Loucy (cell line): ENCODE measurements at regions not wholly inside any gene's neighbourhood (a gene's known extent, or its start where the extent isn't known, plus 50 kb on each side); places are given as distances from the start of the nearest gene placed in this dataset.

Experiments used
- H2AFZ ChIP-seq: fragments of 200-600 bp; sonication (generic); 2 replicates; pipeline ENCODE4 v1.6.0; 2016; ENCODE audit warnings: antibody characterized with exemption, mild to moderate bottlenecking, low read length, moderate library complexity
- H3F3A ChIP-seq: fragments of 200-600 bp; 2 replicates; pipeline ENCODE4 v1.6.0; 2016; ENCODE audit warnings: antibody characterized with exemption, low read depth, mild to moderate bottlenecking
- H3K27me3 ChIP-seq: fragments of 200-600 bp; sonication (generic); 2 replicates; pipeline ENCODE4 v1.6.1; 2014; ENCODE audit warnings: low read length, mild to moderate bottlenecking; ENCODE audit not compliant: insufficient read depth, poor library complexity, severe bottlenecking
- H3K36me3 ChIP-seq: fragments of 200-600 bp; sonication (generic); 2 replicates; pipeline ENCODE4 v1.6.1; 2016; ENCODE audit warnings: low read length; ENCODE audit not compliant: insufficient read depth
- H3K4me1 ChIP-seq: fragments of 200-600 bp; sonication (generic); 2 replicates; pipeline ENCODE4 v1.5.1; 2014; ENCODE audit warnings: low read length, mild to moderate bottlenecking; ENCODE audit not compliant: insufficient read depth, poor library complexity, severe bottlenecking
- H3K4me2 ChIP-seq: fragments of 200-600 bp; sonication (generic); 2 replicates; pipeline ENCODE4 v1.6.0; 2014; ENCODE audit warnings: antibody characterized with exemption, low read length, low read depth, mild to moderate bottlenecking; ENCODE audit not compliant: poor library complexity, severe bottlenecking
- H3K4me3 ChIP-seq: fragments of 200-600 bp; sonication (generic); 2 replicates; pipeline ENCODE4 v1.5.1; 2014; ENCODE audit warnings: low read length, mild to moderate bottlenecking, mixed read lengths; ENCODE audit not compliant: poor library complexity, severe bottlenecking
- H3K79me2 ChIP-seq: fragments of 200-600 bp; sonication (generic); 2 replicates; pipeline ENCODE4 v1.6.1; 2014; ENCODE audit warnings: low read length; ENCODE audit not compliant: insufficient read depth
- H3K9ac ChIP-seq: fragments of 200-600 bp; sonication (generic); 2 replicates; pipeline ENCODE4 v1.6.0; 2014; ENCODE audit warnings: mild to moderate bottlenecking, low read depth, low read length, moderate library complexity; ENCODE audit not compliant: poor library complexity, severe bottlenecking
- H3K9me2 ChIP-seq: fragments of 200-600 bp; sonication (generic); replicated peaks from 2 replicates; pipeline ENCODE4 v1.6.1; 2016; ENCODE audit warnings: low read depth, low read length, mixed read lengths
- H3K9me3 ChIP-seq: fragments of 200-600 bp; sonication (generic); 2 replicates; pipeline ENCODE4 v1.6.1; 2014; ENCODE audit warnings: mild to moderate bottlenecking, antibody characterized with exemption, low read length, low read depth; ENCODE audit not compliant: insufficient read depth
- H4K20me1 ChIP-seq: fragments of 200-600 bp; sonication (generic); 2 replicates; pipeline ENCODE4 v1.6.0; 2014; ENCODE audit warnings: antibody characterized with exemption, low read length, mild to moderate bottlenecking; ENCODE audit not compliant: insufficient read depth, poor library complexity, severe bottlenecking
- CTCF ChIP-seq: fragments of 200-600 bp; sonication (generic); conservative IDR thresholded peaks from 2 replicates; pipeline ENCODE4 v1.5.1; 2014; ENCODE audit warnings: mild to moderate bottlenecking, antibody characterized with exemption, low read length
- EZH2phosphoT487 ChIP-seq: fragments of 200-600 bp; IDR thresholded peaks from 2 replicates; pipeline ENCODE4 v1.6.1; 2018; ENCODE audit warnings: antibody characterized with exemption, mild to moderate bottlenecking, moderate library complexity, borderline replicate concordance

DNA sequence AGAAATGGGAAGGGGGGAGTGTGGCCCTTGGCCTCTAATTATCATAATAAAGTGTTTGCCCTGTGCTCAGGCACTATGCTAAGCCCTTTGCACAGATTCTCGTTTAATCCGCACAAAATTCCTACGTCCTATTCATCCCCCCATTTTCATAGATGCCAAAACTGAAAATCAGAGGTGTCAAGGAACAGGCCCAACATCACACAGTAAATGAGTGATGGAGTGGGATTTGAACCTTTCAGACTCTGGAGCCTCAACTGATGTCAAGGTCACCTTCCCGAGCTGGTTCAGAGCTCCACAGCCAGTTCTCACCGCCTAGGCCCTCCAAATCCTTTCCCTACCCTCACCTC lies 80.7 kb downstream of the IRF2BPL start:
- Histone ChIP-seq H3K4me2 (peak overlapping the region; percentile 72), H3K4me3 (peak overlapping the region; percentile 57)
- TF ChIP-seq EZH2phosphoT487, result no peak
- no peak for TF ChIP-seq CTCF

GRCh38 chr14:76947078-76947837 lies 81.2 kb downstream of the IRF2BPL start:
- Histone ChIP-seq H4K20me1 (no peaks in the 10 kb centered on the region), H3K27me3 (no peaks in the 10 kb centered on the region), H3K4me1 (peaks cover 32% of the 10 kb centered on the region), H3K4me2 (peak overlapping the region; percentile 72), H3K9me2 (no peaks in the 10 kb centered on the region), H2AFZ (peak overlapping the region; percentile 65; the same call in 1 of the 2 replicates), H3K79me2 (no peaks in the 10 kb centered on the region), H3F3A (no peaks in the 10 kb centered on the region; the same call in 1 of the 2 replicates), H3K9me3 (no peaks in the 10 kb centered on the region), H3K9ac (peak overlapping the region; percentile 7), H3K4me3 (peak overlapping the region; percentile 57), H3K36me3 (no peaks in the 10 kb centered on the region)
- TF ChIP-seq EZH2phosphoT487, result no peak
- peak; percentile 53 for TF ChIP-seq CTCF

More for the DNA sequence above, 80.7 kb downstream of the IRF2BPL start:
- H3K79me2 ChIP-seq, result no peaks in the 10 kb centered on the region
- H3K9me3 ChIP-seq, result no peaks in the 10 kb centered on the region
- no peak overlapping the region for H3K9ac ChIP-seq
- no peaks in the 10 kb centered on the region for H4K20me1 ChIP-seq
- H3K9me2 ChIP-seq, result no peaks in the 10 kb centered on the region
- no peak overlapping the region for H2AFZ ChIP-seq
- no peaks in the 10 kb centered on the region for H3K36me3 ChIP-seq
- peaks cover 28% of the 10 kb centered on the region for H3K4me1 ChIP-seq
- H3K27me3 ChIP-seq, result no peaks in the 10 kb centered on the region
- H3F3A ChIP-seq, result no peaks in the 10 kb centered on the region; the same call in 1 of the 2 replicates

DNA sequence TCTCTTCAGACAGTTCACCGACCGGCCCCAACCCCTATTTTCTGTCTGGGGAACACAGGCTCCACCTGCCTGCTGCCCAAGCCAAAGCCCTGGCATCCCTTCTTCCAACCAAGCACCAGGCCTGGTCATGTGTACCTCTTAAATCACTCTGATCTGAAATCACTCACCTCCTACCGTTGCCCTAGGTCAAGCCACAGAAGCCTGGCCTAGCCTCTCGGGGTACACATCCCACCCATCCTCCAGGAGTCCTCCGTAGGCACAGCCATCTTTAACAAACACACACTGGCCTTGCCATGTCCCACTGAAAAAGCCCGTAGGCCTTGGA lies 81.8 kb downstream of the IRF2BPL start:
- H4K20me1 ChIP-seq, result no peaks in the 10 kb centered on the region
- H3K9me3 ChIP-seq, result no peaks in the 10 kb centered on the region
- no peaks in the 10 kb centered on the region for H3K79me2 ChIP-seq
- H3K4me2 ChIP-seq, result peak overlapping the region; percentile 72
- H3K4me3 ChIP-seq, result peak overlapping the region; percentile 48
- H3F3A ChIP-seq, result no peaks in the 10 kb centered on the region; the same call in 1 of the 2 replicates
- TF ChIP-seq EZH2phosphoT487, result no peak
- no peak for TF ChIP-seq CTCF
- no peaks in the 10 kb centered on the region for H3K27me3 ChIP-seq
- no peaks in the 10 kb centered on the region for H3K36me3 ChIP-seq
- peaks cover 34% of the 10 kb centered on the region for H3K4me1 ChIP-seq
- H3K9ac ChIP-seq, result peak overlapping the region; percentile 7
- peak overlapping the region; percentile 65; the same call in 1 of the 2 replicates for H2AFZ ChIP-seq
- no peaks in the 10 kb centered on the region for H3K9me2 ChIP-seq
